CD4-positive, alpha-beta T cell treated with Interleukin-2 at 100 ng/mL for 4 hours (primary cell): ENCODE measurements at regions not wholly inside any gene's neighbourhood (a gene's known extent, or its start where the extent isn't known, plus 50 kb on each side); places are given as distances from the start of the nearest gene placed in this dataset.
"Not testable (repeated sequence)": the region's sequence is repeated elsewhere in the genome, so short reads cannot be mapped to it uniquely, and the experiment has no call there.

Source experiments
- DNase-seq: peaks from one replicate; pipeline ENCODE4 v3.0.0-alpha.2; 2020; ENCODE audit warnings: low spot score

GRCh38 chr4:141346144-141346543, 125.4 kb downstream of the ZNF330 start:
- no peak for DNase-seq

GRCh38 chr4:141347684-141348083, 127.0 kb downstream of the ZNF330 start:
- DNase-seq = no peak

- DNase-seq = no peak
Observed at GRCh38 chr4:141348125-141348524, 127.4 kb downstream of the ZNF330 start.

GRCh38 chr4:141348573-141348972, 127.9 kb downstream of the ZNF330 start:
- DNase-seq = no peak

- DNase-seq = no peak
Observed at GRCh38 chr4:141349236-141349635, 128.5 kb downstream of the ZNF330 start.

GRCh38 chr4:141350122-141350905, 129.6 kb downstream of the ZNF330 start:
- no peak for DNase-seq

GRCh38 chr4:141352331-141352730, 131.6 kb downstream of the ZNF330 start:
- DNase-seq = no peak

GRCh38 chr4:141352909-141353525, 132.3 kb downstream of the ZNF330 start:
- no peak for DNase-seq

- DNase-seq = no peak
Observed at GRCh38 chr4:141356321-141356962, 135.7 kb downstream of the ZNF330 start.

- DNase-seq = no peak
Observed at GRCh38 chr4:141356963-141357335, 136.3 kb downstream of the ZNF330 start.

GRCh38 chr4:141368241-141368640, 147.5 kb downstream of the ZNF330 start:
- not testable (repeated sequence) for DNase-seq

GRCh38 chr4:141371206-141371605, 150.5 kb downstream of the ZNF330 start:
- DNase-seq = no peak

- no peak for DNase-seq
Observed at GRCh38 chr4:141375855-141376254, 155.2 kb downstream of the ZNF330 start.

GRCh38 chr4:141376769-141377168, 156.1 kb downstream of the ZNF330 start:
- DNase-seq = no peak

- no peak for DNase-seq
Observed at GRCh38 chr4:141387299-141387698, 166.6 kb downstream of the ZNF330 start.

- no peak for DNase-seq
Observed at GRCh38 chr4:141388481-141388880, 167.8 kb downstream of the ZNF330 start.

- DNase-seq = no peak
Observed at GRCh38 chr4:141389649-141390048, 169.0 kb downstream of the ZNF330 start.

GRCh38 chr4:141390571-141390970, 169.9 kb downstream of the ZNF330 start:
- DNase-seq = no peak

- no peak for DNase-seq
Observed at GRCh38 chr4:141391293-141391692, 170.6 kb downstream of the ZNF330 start.

- DNase-seq = no peak
Observed at GRCh38 chr4:141391771-141392170, 171.1 kb downstream of the ZNF330 start.

- DNase-seq = no peak
Observed at GRCh38 chr4:141395246-141395830, 174.6 kb downstream of the ZNF330 start.

GRCh38 chr4:141395919-141396318, 175.2 kb downstream of the ZNF330 start:
- no peak for DNase-seq

GRCh38 chr4:141402712-141403111, 182.0 kb downstream of the ZNF330 start:
- no peak for DNase-seq
